H9 (cell line): ENCODE measurements at regions not wholly inside any gene's neighbourhood (a gene's known extent, or its start where the extent isn't known, plus 50 kb on each side); places are given as distances from the start of the nearest gene placed in this dataset.

Experiments
- DNase-seq: peaks from one replicate; pipeline ENCODE4 v3.0.0-alpha.2; 2017
- H2AFZ ChIP-seq: one replicate; pipeline ENCODE4 v1.6.1; 2013; ENCODE audit warnings: mild to moderate bottlenecking, low read length, control low read depth, moderate library complexity
- H2AK5ac ChIP-seq: 2 replicates; pipeline ENCODE4 v1.6.1; 2013; ENCODE audit warnings: low read length, control low read depth, mixed read lengths; ENCODE audit not compliant: insufficient read length
- H2BK120ac ChIP-seq: one replicate; pipeline ENCODE4 v1.6.1; 2013; ENCODE audit warnings: low read depth, mild to moderate bottlenecking, low read length, control low read depth, inconsistent platforms; ENCODE audit not compliant: poor library complexity, severe bottlenecking
- H2BK12ac ChIP-seq: 2 replicates; pipeline ENCODE4 v1.6.1; 2013; ENCODE audit warnings: low read length, control low read depth, mixed read lengths, low read depth; ENCODE audit not compliant: insufficient read length
- H2BK15ac ChIP-seq: 2 replicates; pipeline ENCODE4 v1.6.1; 2013; ENCODE audit warnings: low read depth, low read length, control low read depth
- H2BK20ac ChIP-seq: one replicate; pipeline ENCODE4 v1.6.1; 2013; ENCODE audit warnings: low read depth, mild to moderate bottlenecking, low read length, control low read depth, inconsistent platforms; ENCODE audit not compliant: poor library complexity, severe bottlenecking
- H2BK5ac ChIP-seq: 2 replicates; pipeline ENCODE4 v1.6.1; 2013; ENCODE audit warnings: low read length, control low read depth, mixed read lengths; ENCODE audit not compliant: insufficient read length
- H3K14ac ChIP-seq: 2 replicates; pipeline ENCODE4 v1.6.1; 2013; ENCODE audit warnings: low read length, control low read depth; ENCODE audit not compliant: insufficient read depth
- H3K18ac ChIP-seq: 2 replicates; pipeline ENCODE4 v1.6.1; 2013; ENCODE audit warnings: low read depth, mild to moderate bottlenecking, mixed read lengths, low read length, control low read depth; ENCODE audit not compliant: insufficient read length
- H3K23ac ChIP-seq: 2 replicates; pipeline ENCODE4 v1.6.1; 2013; ENCODE audit warnings: low read length, control low read depth, mixed read lengths, low read depth; ENCODE audit not compliant: insufficient read length
- H3K23me2 ChIP-seq: 2 replicates; pipeline ENCODE4 v1.6.1; 2013; ENCODE audit warnings: low read depth, mild to moderate bottlenecking, mixed read lengths, low read length, control low read depth; ENCODE audit not compliant: insufficient read length, poor library complexity, severe bottlenecking
- H3K27ac ChIP-seq: 2 replicates; pipeline ENCODE4 v1.5.1; 2013; ENCODE audit warnings: low read length, control low read depth, mixed read lengths, low read depth; ENCODE audit not compliant: insufficient read length
- H3K27me3 ChIP-seq: 2 replicates; pipeline ENCODE4 v1.6.1; 2013; ENCODE audit warnings: low read length, control low read depth, inconsistent platforms; ENCODE audit not compliant: insufficient read depth
- H3K4ac ChIP-seq: 2 replicates; pipeline ENCODE4 v1.6.1; 2013; ENCODE audit warnings: low read depth, mild to moderate bottlenecking, control low read depth, inconsistent platforms, low read length, moderate library complexity
- H3K4me1 ChIP-seq: 2 replicates; pipeline ENCODE4 v1.6.1; 2013; ENCODE audit warnings: low read length, control low read depth, inconsistent platforms; ENCODE audit not compliant: insufficient read depth
- H3K4me2 ChIP-seq: 2 replicates; pipeline ENCODE4 v1.6.1; 2013; ENCODE audit warnings: low read length, control low read depth, mixed read lengths; ENCODE audit not compliant: insufficient read length, insufficient read depth
- H3K56ac ChIP-seq: 2 replicates; pipeline ENCODE4 v1.6.1; 2013; ENCODE audit warnings: low read depth, mild to moderate bottlenecking, mixed read lengths, low read length, control low read depth; ENCODE audit not compliant: insufficient read length
- H3K79me1 ChIP-seq: 2 replicates; pipeline ENCODE4 v1.6.1; 2013; ENCODE audit warnings: low read depth, mild to moderate bottlenecking, moderate library complexity, low read length, control low read depth, inconsistent platforms; ENCODE audit not compliant: insufficient read depth, poor library complexity, severe bottlenecking
- H3K79me2 ChIP-seq: 2 replicates; pipeline ENCODE4 v1.6.1; 2013; ENCODE audit warnings: low read length, control low read depth, inconsistent platforms; ENCODE audit not compliant: insufficient read depth
- H3K9ac ChIP-seq: 2 replicates; pipeline ENCODE4 v1.6.1; 2013; ENCODE audit warnings: low read length, control low read depth, mixed read lengths; ENCODE audit not compliant: insufficient read length; ENCODE audit errors: extremely low read depth
- H3K9me3 ChIP-seq: one replicate; pipeline ENCODE4 v1.6.1; 2013; ENCODE audit warnings: low read depth, low read length, inconsistent platforms; ENCODE audit not compliant: control insufficient read depth
- H3T11ph ChIP-seq: one replicate; pipeline ENCODE4 v1.6.1; 2013; ENCODE audit warnings: mild to moderate bottlenecking, low read length, control low read depth, inconsistent platforms
- H4K20me1 ChIP-seq: one replicate; pipeline ENCODE4 v1.6.1; 2013; ENCODE audit not compliant: control insufficient read depth, insufficient read length, insufficient read depth
- H4K5ac ChIP-seq: 2 replicates; pipeline ENCODE4 v1.6.1; 2013; ENCODE audit warnings: low read depth, mild to moderate bottlenecking, mixed read lengths, low read length, control low read depth; ENCODE audit not compliant: insufficient read length
- H4K8ac ChIP-seq: replicated peaks from 2 replicates; pipeline ENCODE4 v1.6.1; 2013; ENCODE audit warnings: low read length, control low read depth, mixed read lengths, low read depth; ENCODE audit not compliant: insufficient read length
- H4K91ac ChIP-seq: 2 replicates; pipeline ENCODE4 v1.6.1; 2013; ENCODE audit warnings: low read depth, mild to moderate bottlenecking, moderate library complexity, mixed read lengths, low read length, control low read depth; ENCODE audit not compliant: insufficient read length
- H3K27ac Mint-ChIP-seq, 3 experiments: 2 replicates in 2 of 3; 3 replicates in 1 of 3; pipeline ENCODE4 v1.8.0; 2020 to 2021; ENCODE audit warnings: mixed read lengths in 3 of 3, mild to moderate bottlenecking in 1 of 3, moderate library complexity in 1 of 3
- H3K27me3 Mint-ChIP-seq: 2 replicates; pipeline ENCODE4 v1.8.0; 2021; ENCODE audit warnings: low read depth, mild to moderate bottlenecking, moderate library complexity, mixed read lengths
- H3K36me3 Mint-ChIP-seq, 3 experiments: 2 replicates in 2 of 3; 3 replicates in 1 of 3; pipeline ENCODE4 v1.8.0; 2020 to 2021; ENCODE audit warnings: low read depth in 3 of 3, mixed read lengths in 3 of 3; ENCODE audit not compliant: insufficient read depth in 1 of 3
- H3K4me1 Mint-ChIP-seq, 2 experiments: 2 replicates each; pipeline ENCODE4 v1.8.0; 2020; ENCODE audit warnings: mixed read lengths in 2 of 2
- H3K4me3 Mint-ChIP-seq, 2 experiments: 2 replicates in 1 of 2; 3 replicates in 1 of 2; pipeline ENCODE4 v1.8.0; 2020 to 2021; ENCODE audit warnings: mild to moderate bottlenecking in 2 of 2, mixed read lengths in 2 of 2, moderate library complexity in 1 of 2
- H3K9me3 Mint-ChIP-seq, 2 experiments: 2 replicates in 1 of 2; 3 replicates in 1 of 2; pipeline ENCODE4 v1.8.0; 2020; ENCODE audit warnings: mild to moderate bottlenecking in 2 of 2, mixed read lengths in 2 of 2, moderate library complexity in 1 of 2
- WGBS: extraction: QIAGEN DNeasy Blood & Tissue Kit; methylation state at CpG from one replicate; pipeline ENCODE4 v1.1.7; 2013; ENCODE audit warnings: missing lambda C conversion rate, low lambda C conversion rate, mixed read lengths; ENCODE audit not compliant: insufficient read length; ENCODE audit errors: extremely low coverage; 5-methylcytosine and 5-hydroxymethylcytosine counted together
- TF ChIP-seq, protein P1 (sequence below): fragments of 200-600 bp; sonication (generic); conservative IDR thresholded peaks from 3 replicates; pipeline ENCODE4 v1.8.0; 2021; ENCODE audit warnings: antibody characterized with exemption, mild to moderate bottlenecking

DNA sequence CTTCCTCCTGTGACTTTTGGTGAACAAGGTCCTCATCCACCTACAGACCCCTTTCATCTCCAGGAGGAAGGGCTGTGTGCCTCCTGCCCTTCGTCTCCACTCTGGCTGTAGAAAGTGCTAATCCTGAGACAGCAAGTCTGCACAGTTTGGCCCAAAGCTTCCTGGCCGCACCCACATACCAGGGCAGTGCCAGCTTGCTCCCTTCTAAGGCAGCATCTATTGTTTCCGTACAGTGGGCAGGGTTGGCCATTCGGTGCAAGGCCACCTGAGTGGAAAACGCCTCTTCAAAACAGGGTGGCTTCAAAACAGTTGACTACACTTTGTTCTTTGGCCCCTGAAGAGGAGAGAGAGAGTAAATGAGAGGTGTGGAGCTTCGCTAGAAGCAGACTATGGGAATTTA, 134.1 kb upstream of the KLF14 start:
- Histone ChIP-seq H2BK20ac (no peak overlapping the region), H3K79me2 (no peaks in the 10 kb centered on the region), H3K4ac (no peak overlapping the region), H2AFZ (no peak overlapping the region), H3K23ac (no peak overlapping the region), H3K9me3 (no peaks in the 10 kb centered on the region), H4K20me1 (no peaks in the 10 kb centered on the region), H2BK15ac (no peak overlapping the region), H3K56ac (no peak overlapping the region), H3K27me3 (no peaks in the 10 kb centered on the region), H2BK120ac (no peak overlapping the region), H3K27ac (no peak overlapping the region), H4K5ac (no peak overlapping the region), H3K18ac (no peak overlapping the region), H3K4me1 (no peaks in the 10 kb centered on the region), H4K91ac (no peak overlapping the region), H3K79me1 (no peaks in the 10 kb centered on the region), H4K8ac (no peak overlapping the region), H3K23me2 (no peaks in the 10 kb centered on the region), H2AK5ac (no peak overlapping the region), H2BK5ac (no peak overlapping the region), H3K14ac (no peak overlapping the region), H3T11ph (no peak overlapping the region), H3K9ac (no peak overlapping the region), H3K4me2 (no peak overlapping the region), H2BK12ac (no peak overlapping the region)
- Mint-ChIP-seq H3K27ac (no peak overlapping the region), H3K27me3 (peaks cover 1% of the 10 kb centered on the region; the same call in 1 of the 2 replicates), H3K9me3 (no peaks in the 10 kb centered on the region; a peak in 1 of 5 replicates), H3K4me3 (no peak overlapping the region), H3K4me1 (peaks cover 4% of the 10 kb centered on the region in 2 experiments), H3K36me3 (no peaks in the 10 kb centered on the region)
- TF ChIP-seq, protein P1, sequence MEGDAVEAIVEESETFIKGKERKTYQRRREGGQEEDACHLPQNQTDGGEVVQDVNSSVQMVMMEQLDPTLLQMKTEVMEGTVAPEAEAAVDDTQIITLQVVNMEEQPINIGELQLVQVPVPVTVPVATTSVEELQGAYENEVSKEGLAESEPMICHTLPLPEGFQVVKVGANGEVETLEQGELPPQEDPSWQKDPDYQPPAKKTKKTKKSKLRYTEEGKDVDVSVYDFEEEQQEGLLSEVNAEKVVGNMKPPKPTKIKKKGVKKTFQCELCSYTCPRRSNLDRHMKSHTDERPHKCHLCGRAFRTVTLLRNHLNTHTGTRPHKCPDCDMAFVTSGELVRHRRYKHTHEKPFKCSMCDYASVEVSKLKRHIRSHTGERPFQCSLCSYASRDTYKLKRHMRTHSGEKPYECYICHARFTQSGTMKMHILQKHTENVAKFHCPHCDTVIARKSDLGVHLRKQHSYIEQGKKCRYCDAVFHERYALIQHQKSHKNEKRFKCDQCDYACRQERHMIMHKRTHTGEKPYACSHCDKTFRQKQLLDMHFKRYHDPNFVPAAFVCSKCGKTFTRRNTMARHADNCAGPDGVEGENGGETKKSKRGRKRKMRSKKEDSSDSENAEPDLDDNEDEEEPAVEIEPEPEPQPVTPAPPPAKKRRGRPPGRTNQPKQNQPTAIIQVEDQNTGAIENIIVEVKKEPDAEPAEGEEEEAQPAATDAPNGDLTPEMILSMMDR: no peak
- no peak for DNase-seq
- WGBS: no CpG with 5 or more reads among the region's 6 CpGs
